ENCODE measurements at regions not wholly inside any gene's neighbourhood (a gene's known extent, or its start where the extent isn't known, plus 50 kb on each side); places are given as distances from the start of the nearest gene placed in this dataset.

GRCh38 chr4:132276989-132277388 is 872.1 kb upstream of the PCDH10 start:
- Histone ChIP-seq H3K79me2 (no peaks in the 10 kb centered on the region), H3K9me3 (ENCODE audit: control insufficient read depth, low read length) (no peaks in the 10 kb centered on the region), H3K4me2 (ENCODE audit: low read length) (no peak overlapping the region), H3K9ac (no peak overlapping the region), H3K4me1 (no peaks in the 10 kb centered on the region), H3K27me3 (ENCODE audit: control insufficient read depth, insufficient read depth, low read length) (no peaks in the 10 kb centered on the region), H2AFZ (no peak overlapping the region), H3K27ac (no peak overlapping the region), H3K36me3 (ENCODE audit: control insufficient read depth, insufficient read depth, low read length) (no peaks in the 10 kb centered on the region), H3K4me3 (ENCODE audit: low read depth, low read length) (no peak overlapping the region)
- no peak for TF ChIP-seq CTCF (IDR thresholded peaks at IDR 0.05)

GRCh38 chr4:132281733-132282132 is 867.4 kb upstream of the PCDH10 start:
- H3K27me3 ChIP-seq (ENCODE audit: control insufficient read depth, insufficient read depth, low read length) = no peaks in the 10 kb centered on the region
- no peak for TF ChIP-seq CTCF (IDR thresholded peaks at IDR 0.05)

GRCh38 chr4:132284910-132285426 is 864.1 kb upstream of the PCDH10 start:
- no peak overlapping the region for H2AFZ ChIP-seq
- no peak overlapping the region for H3K4me3 ChIP-seq (ENCODE audit: low read depth, low read length)
- no peak overlapping the region for H3K9ac ChIP-seq
- no peaks in the 10 kb centered on the region for H3K4me1 ChIP-seq
- no peak for TF ChIP-seq CTCF (IDR thresholded peaks at IDR 0.05)
- no peak overlapping the region for H3K4me2 ChIP-seq (ENCODE audit: low read length)
- no peaks in the 10 kb centered on the region for H3K79me2 ChIP-seq
- H3K27ac ChIP-seq = no peak overlapping the region
- H3K36me3 ChIP-seq (ENCODE audit: control insufficient read depth, insufficient read depth, low read length) = no peaks in the 10 kb centered on the region
- no peaks in the 10 kb centered on the region for H3K27me3 ChIP-seq (ENCODE audit: control insufficient read depth, insufficient read depth, low read length)
- H3K9me3 ChIP-seq (ENCODE audit: control insufficient read depth, low read length) = no peaks in the 10 kb centered on the region

More at GRCh38 chr4:132281733-132282132, 867.4 kb upstream of the PCDH10 start:
- Histone ChIP-seq H3K27ac (no peak overlapping the region), H3K36me3 (ENCODE audit: control insufficient read depth, insufficient read depth, low read length) (no peaks in the 10 kb centered on the region), H3K4me2 (ENCODE audit: low read length) (no peak overlapping the region), H2AFZ (no peak overlapping the region), H3K4me3 (ENCODE audit: low read depth, low read length) (no peak overlapping the region), H3K4me1 (no peaks in the 10 kb centered on the region), H3K79me2 (no peaks in the 10 kb centered on the region), H3K9ac (no peak overlapping the region), H3K9me3 (ENCODE audit: control insufficient read depth, low read length) (no peaks in the 10 kb centered on the region)

- Histone ChIP-seq H3K27ac (no peak overlapping the region), H3K4me3 (ENCODE audit: low read depth, low read length) (no peak overlapping the region), H3K79me2 (no peaks in the 10 kb centered on the region), H3K4me2 (ENCODE audit: low read length) (no peak overlapping the region), H2AFZ (no peak overlapping the region), H3K27me3 (ENCODE audit: control insufficient read depth, insufficient read depth, low read length) (no peaks in the 10 kb centered on the region), H3K9ac (no peak overlapping the region), H3K36me3 (ENCODE audit: control insufficient read depth, insufficient read depth, low read length) (no peaks in the 10 kb centered on the region), H3K4me1 (no peaks in the 10 kb centered on the region), H3K9me3 (ENCODE audit: control insufficient read depth, low read length) (no peaks in the 10 kb centered on the region)
- TF ChIP-seq CTCF (IDR thresholded peaks at IDR 0.05) = no peak
Observed at GRCh38 chr4:132297346-132297745, 851.7 kb upstream of the PCDH10 start.

GRCh38 chr4:132299841-132300240 is 849.3 kb upstream of the PCDH10 start:
- Histone ChIP-seq H3K4me3 (ENCODE audit: low read depth, low read length) (no peak overlapping the region), H3K9ac (no peak overlapping the region), H3K27ac (no peak overlapping the region), H3K79me2 (no peaks in the 10 kb centered on the region), H3K36me3 (ENCODE audit: control insufficient read depth, insufficient read depth, low read length) (no peaks in the 10 kb centered on the region), H3K27me3 (ENCODE audit: control insufficient read depth, insufficient read depth, low read length) (no peaks in the 10 kb centered on the region), H3K4me1 (no peaks in the 10 kb centered on the region), H3K9me3 (ENCODE audit: control insufficient read depth, low read length) (no peaks in the 10 kb centered on the region), H3K4me2 (ENCODE audit: low read length) (no peak overlapping the region), H2AFZ (no peak overlapping the region)
- TF ChIP-seq CTCF (IDR thresholded peaks at IDR 0.05) = no peak
